ENCODE measurements at regions not wholly inside any gene's neighbourhood (a gene's known extent, or its start where the extent isn't known, plus 50 kb on each side); places are given as distances from the start of the nearest gene placed in this dataset.

- TF ChIP-seq CTCF (conservative IDR thresholded peaks at IDR 0.05; ENCODE audit: low read depth in 2 of 2) (no peak), REST (IDR thresholded peaks at IDR 0.05; ENCODE audit: unreplicated experiment) (no peak), POLR2AphosphoS5 (IDR thresholded peaks at IDR 0.05; ENCODE audit: low read depth) (no peak), ZNF462 (CRISPR knock-in tag; IDR thresholded peaks at IDR 0.05) (no peak), CREB1 (CRISPR knock-in tag; IDR thresholded peaks at IDR 0.05; ENCODE audit: low read depth) (no peak), EZH2 (IDR thresholded peaks at IDR 0.05; ENCODE audit: low read depth, unreplicated experiment) (no peak), NANOG (IDR thresholded peaks at IDR 0.05; ENCODE audit: borderline replicate concordance) (no peak)
Measured at GRCh38 chr1:87180682-87181081, 148.0 kb upstream of the LMO4 start.

Measured in GM23338 (cell line).